NCI-H460 (cell line): ENCODE measurements at regions not wholly inside any gene's neighbourhood (a gene's known extent, or its start where the extent isn't known, plus 50 kb on each side); places are given as distances from the start of the nearest gene placed in this dataset.
"Not testable (repeated sequence)": the region's sequence is repeated elsewhere in the genome, so short reads cannot be mapped to it uniquely, and the experiment has no call there.

ENCODE experiments used
- DNase-seq: peaks from one replicate; pipeline ENCODE4 v3.0.0-alpha.2; 2016; ENCODE audit warnings: low read depth; ENCODE audit errors: extremely low read depth

DNA sequence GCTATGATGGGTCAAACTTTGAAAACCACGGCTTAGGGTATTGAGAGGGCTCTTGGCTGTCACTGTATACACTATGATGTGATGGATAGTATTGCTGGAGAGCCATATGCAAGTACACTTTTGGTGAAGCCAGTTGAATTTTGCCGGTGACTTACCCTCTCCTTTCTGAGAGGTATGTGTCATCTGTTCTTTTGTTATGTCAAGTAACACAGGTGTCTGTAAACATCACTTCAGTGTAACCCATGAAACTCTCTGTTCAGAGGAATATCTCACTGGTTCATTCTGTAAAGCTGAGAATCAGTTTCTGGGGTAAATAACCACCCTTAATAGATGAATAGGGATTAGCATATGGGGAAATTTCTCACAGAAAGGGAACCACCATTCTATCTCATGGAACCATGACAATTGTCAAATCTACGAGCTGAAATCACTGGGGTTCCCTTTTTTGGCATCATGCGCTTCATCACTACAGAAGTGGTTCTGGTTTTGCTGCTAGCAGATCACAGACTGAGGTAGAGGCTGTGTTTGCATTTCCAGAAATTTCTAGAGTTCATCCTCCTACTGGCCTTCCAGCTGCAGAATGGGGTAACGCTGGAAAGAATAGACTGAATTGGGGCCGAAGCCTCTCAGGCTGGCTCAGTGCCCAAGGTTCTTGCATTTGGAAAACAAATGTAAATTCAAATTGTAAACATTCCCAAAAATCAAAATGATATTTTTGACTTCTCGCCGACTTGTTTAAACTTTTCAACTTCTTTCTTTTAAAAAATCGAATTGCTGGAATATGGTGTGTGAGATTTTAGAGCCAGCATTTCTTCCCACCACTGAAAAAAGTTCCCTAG, 83.3 kb upstream of the CREB5 start:
- no peak for DNase-seq

- DNase-seq = no peak
These were observed 82.5 kb upstream of the CREB5 start for GRCh38 chr7:28329661-28330363.

DNA sequence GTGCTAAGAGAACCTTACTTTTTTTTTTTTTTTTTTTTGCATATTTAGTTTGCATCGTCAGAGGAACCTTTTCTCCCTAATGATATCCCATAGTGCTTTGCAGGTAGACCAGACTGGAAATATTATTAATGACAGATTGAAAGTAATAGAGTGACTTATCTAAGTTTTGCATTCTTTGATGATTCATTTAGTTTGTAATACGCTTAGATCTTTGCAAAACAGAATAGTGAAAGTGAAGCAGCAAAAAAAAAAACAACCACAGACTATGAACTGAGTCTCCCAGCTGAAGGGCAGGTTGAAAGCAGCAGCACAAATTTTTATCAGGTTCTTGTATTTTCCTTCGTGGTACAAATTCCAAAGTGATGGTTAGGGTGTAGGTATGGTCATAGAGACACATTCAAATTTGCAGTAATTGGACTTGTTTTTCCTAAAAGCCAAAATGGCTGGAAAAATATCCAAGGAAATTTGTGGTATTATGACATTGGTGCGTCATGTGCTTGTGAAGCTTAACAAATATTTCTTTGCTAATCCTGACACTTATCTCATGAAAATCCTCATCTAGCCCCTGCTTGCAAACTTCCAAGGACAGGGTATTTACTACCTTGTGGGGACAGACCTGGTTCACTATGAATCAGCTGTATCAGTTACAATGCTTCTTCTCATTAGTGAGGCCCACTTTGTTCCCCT, 81.8 kb upstream of the CREB5 start:
- no peak for DNase-seq

- DNase-seq = no peak
These were observed 80.3 kb upstream of the CREB5 start for GRCh38 chr7:28332046-28332445.

DNA sequence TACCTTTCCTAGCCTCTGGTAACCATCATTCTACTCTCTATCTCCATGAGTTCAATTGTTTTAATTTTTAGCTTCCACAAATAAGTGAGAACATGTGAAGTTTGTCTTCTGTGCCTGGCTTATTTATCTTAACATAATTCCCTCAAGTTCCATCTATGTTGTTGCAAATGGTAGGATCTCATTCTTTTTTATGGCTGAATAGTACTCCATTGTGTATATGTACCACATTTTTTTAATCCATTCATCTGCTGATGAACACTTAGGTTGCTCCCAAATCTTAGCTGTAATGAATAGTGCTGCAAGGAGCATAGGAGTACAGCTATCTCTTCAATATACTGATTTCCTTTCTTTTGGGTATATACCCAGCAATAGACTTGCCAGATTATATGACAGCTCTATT, 78.8 kb upstream of the CREB5 start:
- not testable (repeated sequence) for DNase-seq

DNA sequence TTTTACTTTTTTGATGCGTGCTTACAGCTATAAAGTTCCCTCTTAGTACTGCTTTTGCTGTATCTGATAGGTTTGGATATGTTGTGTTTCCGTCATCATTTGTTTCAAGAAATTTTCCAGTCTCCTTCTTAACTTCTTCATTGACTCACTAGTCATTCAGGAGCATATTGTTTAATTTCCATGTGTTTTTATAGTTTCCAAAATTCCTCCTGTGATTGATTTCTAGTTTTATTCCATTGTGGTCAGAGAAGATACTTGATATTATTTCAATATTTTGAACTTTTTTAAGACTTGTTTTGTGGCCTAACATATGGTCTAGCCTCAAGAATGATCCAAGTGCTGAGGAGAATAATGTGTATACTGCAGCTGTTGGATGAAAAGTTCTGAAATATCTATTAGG, 75.5 kb upstream of the CREB5 start:
- DNase-seq = no peak

DNA sequence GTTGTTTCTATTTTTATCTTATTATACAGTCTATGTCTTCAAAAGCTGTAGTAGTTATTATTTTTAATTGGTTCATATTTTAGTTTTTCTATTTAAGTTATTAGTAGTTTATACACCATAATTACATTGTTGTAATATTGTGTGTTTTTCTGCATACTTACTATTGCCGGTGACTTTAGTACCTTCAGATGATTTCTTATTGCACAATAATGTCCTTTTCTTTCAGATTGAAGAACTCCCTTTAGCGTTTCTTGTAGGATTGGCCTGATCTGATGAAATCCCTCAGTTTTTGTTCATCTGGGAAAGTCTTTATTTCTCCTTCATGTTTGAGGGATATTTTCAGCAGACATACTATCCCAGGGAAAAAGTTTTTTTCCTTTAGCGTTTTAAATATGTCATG, 74.3 kb upstream of the CREB5 start:
- no peak for DNase-seq

DNA sequence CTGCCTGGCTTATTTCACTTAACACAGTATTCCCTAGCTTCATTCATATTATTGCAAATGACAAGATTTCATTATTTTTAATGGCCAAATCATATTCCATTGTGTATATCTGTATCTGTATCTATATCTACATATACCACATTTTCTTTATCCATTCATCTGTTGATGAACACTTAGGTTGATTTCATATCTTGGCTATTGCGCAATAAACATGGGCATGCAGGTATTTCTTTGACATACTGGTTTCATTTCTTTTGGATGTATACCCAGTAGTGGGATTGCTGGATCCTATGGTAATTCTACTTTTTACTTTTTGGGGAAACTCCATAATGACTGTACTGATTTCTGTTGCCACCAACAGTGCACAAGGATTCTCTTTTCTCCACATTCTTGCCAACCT, 68.9 kb upstream of the CREB5 start:
- no peak for DNase-seq

- DNase-seq = no peak
These were observed 66.1 kb upstream of the CREB5 start for GRCh38 chr7:28346256-28346655.

DNA sequence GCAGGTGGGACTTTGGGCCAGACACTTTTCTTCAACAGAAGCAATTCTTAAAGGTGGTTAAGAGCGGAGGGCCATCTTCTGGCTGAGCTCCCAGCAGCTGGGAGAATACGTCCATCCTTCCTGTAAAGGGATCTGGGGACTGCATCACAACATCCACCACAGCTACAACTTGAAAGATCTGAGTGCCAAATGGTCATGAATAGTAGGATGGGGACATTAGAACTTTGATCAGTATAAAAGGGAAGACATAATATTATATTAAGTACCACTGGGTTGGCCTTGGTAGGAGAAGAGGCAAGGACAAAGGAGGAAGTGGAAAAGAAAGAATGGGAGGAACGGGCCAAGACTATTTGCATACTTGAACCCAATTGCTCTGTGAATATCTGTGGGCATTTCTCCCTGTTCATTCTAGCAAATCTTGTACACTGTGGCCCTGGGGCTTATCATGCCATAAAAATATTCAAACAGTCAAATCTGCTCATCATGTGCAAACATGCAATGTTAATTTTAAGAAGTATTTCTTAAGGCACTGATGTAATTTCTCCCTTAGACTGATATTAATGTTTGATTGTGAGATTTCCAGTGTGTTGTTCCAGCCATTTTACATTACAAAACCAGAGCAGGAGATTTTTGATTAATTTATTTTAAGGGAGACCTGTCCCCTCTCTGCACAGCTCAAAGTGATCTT, 65.5 kb upstream of the CREB5 start:
- no peak for DNase-seq

DNA sequence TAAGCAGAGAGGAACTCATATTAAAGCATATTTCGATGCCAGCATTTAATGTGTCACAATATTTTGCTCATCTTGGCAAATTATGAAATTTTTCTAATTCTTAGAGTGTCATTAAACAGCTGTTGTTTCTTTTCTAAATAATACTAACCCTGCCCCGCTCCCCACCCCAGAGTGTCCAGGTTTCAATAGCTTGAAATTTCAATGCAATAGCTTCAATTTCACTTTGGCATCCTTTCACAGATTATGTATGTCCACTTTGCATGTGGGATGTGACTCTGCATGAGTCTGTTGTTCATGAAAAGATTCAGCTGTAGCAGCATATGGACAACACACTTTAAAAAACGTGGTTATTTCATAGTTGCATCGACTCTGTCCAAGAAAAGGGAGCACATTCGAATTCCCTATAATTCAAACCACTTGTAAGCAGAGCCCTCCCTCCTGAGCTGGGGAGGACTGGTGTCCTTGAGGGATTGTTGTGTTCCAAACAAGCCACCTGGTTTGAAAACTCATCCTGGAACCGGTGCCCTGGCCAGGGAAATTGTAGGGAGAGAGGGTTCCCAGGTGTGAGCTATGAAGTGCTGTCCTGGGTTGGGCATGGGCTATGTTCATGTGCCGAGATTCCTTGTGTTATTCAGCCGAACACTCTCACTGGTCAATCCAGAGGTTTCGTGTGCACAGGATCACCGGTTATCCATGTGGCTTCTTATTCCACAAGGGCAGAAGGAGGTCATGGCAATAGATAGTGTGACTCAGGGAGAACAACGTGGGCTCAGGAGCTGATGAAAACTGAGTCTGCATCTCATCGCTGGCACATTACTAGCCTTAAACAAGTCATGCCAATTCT, 64.6 kb upstream of the CREB5 start:
- no peak for DNase-seq

DNA sequence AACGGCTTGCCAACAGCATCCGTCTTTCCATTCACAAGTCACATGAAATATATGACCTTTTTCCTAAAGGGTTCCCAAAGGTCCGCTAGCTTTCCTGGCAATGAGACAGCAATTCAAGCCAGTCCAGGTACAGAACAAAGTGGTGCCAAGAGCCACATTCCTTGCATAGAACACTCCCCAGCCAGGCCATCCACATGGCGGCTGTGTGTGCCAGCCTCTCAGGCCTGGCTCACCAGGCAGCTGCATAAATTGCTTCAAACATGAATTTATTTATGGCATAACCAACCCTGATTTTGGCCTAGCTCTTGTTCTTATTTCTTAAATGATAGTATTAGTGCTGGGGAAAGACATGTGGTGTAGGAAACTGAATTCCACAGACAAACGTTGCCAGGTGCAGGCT, 63.7 kb upstream of the CREB5 start:
- DNase-seq = no peak

GRCh38 chr7:28349637-28350036, 62.7 kb upstream of the CREB5 start:
- peak; percentile 26 for DNase-seq

DNA sequence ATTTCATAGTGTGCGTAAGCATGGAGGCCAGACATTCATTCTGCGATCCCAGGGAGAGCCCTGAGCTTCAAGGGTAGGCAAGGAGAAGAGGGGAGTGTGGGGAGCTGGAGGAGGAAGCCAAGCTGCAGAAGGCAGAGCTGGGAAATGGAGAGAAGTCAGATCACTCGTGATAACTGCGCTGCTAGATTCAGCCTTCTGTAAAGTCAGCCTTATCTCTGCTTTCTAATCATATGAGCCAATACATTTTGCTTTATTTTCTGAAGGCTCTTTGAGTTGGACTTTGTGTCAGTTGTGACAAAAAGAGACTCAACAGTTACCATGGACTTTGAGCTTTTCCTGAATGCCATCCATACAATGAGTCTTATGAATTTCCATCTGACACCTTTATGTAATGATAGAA, 61.7 kb upstream of the CREB5 start:
- DNase-seq = no peak

DNA sequence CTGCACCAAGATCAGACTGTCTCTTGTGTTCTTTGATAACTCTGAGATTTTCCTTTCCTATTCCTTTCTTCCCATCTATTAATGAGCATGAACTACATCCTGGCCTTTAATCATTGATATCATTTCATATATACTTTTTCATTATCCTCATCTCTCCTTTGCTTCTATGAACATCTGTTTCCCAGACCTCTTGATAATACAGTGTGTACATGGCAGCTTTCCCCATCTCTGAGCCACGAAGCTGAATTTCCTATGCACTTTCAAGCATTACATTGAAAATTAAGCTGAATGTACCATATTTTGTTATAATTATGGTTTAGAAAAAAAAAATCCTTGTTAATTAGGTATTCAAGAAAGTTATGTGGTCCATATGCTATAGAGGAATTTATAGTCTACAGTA, 60.9 kb upstream of the CREB5 start:
- no peak for DNase-seq

- DNase-seq = peak; percentile 43
These were observed 57.5 kb upstream of the CREB5 start for GRCh38 chr7:28354601-28355402.

GRCh38 chr7:28355635-28356319, 56.5 kb upstream of the CREB5 start:
- no peak for DNase-seq

DNA sequence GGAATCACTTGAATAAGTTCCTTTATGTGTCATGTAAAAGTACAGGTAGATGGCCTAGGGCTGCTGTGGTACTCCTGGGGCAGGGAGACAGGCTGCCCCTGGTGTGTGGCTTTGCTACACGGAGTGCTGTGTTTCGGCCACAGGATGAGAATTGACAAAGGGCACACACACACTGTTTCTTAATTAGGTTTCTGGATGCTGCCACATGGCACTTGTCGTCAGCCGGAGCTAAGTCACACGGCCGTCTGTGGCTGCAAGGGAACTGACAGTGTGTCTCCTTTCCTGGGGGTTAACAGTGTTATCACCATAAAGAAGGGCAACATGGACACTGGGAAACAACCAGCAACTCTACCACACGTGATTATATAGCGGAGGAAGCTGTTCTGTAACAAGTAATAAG, 55.7 kb upstream of the CREB5 start:
- no peak for DNase-seq

- DNase-seq = peak; percentile 9
These were observed 53.9 kb upstream of the CREB5 start for GRCh38 chr7:28358423-28358868.
